Neural cell (in vitro differentiated cells): ENCODE measurements at regions not wholly inside any gene's neighbourhood (a gene's known extent, or its start where the extent isn't known, plus 50 kb on each side); places are given as distances from the start of the nearest gene placed in this dataset.

Experiments
- H2AFZ ChIP-seq: fragments of 200-600, 300-800 bp; sonication (generic), shearing (Covaris generic); 2 replicates; pipeline ENCODE4 v1.6.0; 2014; ENCODE audit warnings: low read depth, mild to moderate bottlenecking, antibody characterized with exemption, low read length, moderate library complexity
- H3F3A ChIP-seq: fragments of 200-600 bp; shearing (Covaris generic); 2 replicates; pipeline ENCODE4 v1.6.1; 2016; ENCODE audit warnings: mild to moderate bottlenecking, moderate library complexity, mixed read lengths, antibody characterized with exemption, low read length; ENCODE audit not compliant: insufficient read depth, poor library complexity, severe bottlenecking
- H3K27ac ChIP-seq: fragments of 200-600, 300-800 bp; sonication (generic), shearing (Covaris generic); 2 replicates; pipeline ENCODE4 v1.5.1; 2014; ENCODE audit warnings: mild to moderate bottlenecking, low read length, moderate library complexity
- H3K27me3 ChIP-seq: fragments of 300-800, 200-600 bp; sonication (generic), shearing (Covaris generic); 2 replicates; pipeline ENCODE4 v1.6.0; 2014; ENCODE audit warnings: mild to moderate bottlenecking, low read depth, low read length, moderate library complexity; ENCODE audit not compliant: insufficient read depth
- H3K36me3 ChIP-seq: fragments of 300-800, 200-600 bp; sonication (generic), shearing (Covaris generic); 2 replicates; pipeline ENCODE4 v1.5.1; 2014; ENCODE audit warnings: mild to moderate bottlenecking, antibody characterized with exemption, low read length, moderate library complexity; ENCODE audit not compliant: insufficient read depth
- H3K4me2 ChIP-seq: fragments of 300-800, 200-600 bp; sonication (generic), shearing (Covaris generic); 2 replicates; pipeline ENCODE4 v1.6.0; 2014; ENCODE audit warnings: mild to moderate bottlenecking, low read length
- H3K4me3 ChIP-seq: fragments of 300-800, 200-600 bp; sonication (generic), shearing (Covaris generic); 2 replicates; pipeline ENCODE4 v1.5.1; 2014; ENCODE audit warnings: mild to moderate bottlenecking, low read length, moderate library complexity
- H3K79me2 ChIP-seq: fragments of 200-600 bp; shearing (Covaris generic); replicated peaks from 2 replicates; pipeline ENCODE4 v1.6.0; 2014; ENCODE audit warnings: mild to moderate bottlenecking, low read length, moderate library complexity; ENCODE audit not compliant: insufficient read depth
- H3K9ac ChIP-seq: fragments of 300-800, 200-600 bp; sonication (generic), shearing (Covaris generic); 2 replicates; pipeline ENCODE4 v1.6.1; 2016; ENCODE audit warnings: mild to moderate bottlenecking, low read length, mixed read lengths
- H3K9me2 ChIP-seq: fragments of 200-600 bp; shearing (Covaris generic); 2 replicates; pipeline ENCODE4 v1.6.1; 2016; ENCODE audit warnings: mild to moderate bottlenecking, low read length, mixed read lengths; ENCODE audit not compliant: insufficient read depth
- H3K9me3 ChIP-seq: fragments of 200-600, 300-800 bp; sonication (generic), shearing (Covaris generic); 2 replicates; pipeline ENCODE4 v1.6.1; 2016; ENCODE audit warnings: mild to moderate bottlenecking, mixed run types, low read length, moderate library complexity, mixed read lengths
- H4K20me1 ChIP-seq: fragments of 200-600 bp; shearing (Covaris generic); 2 replicates; pipeline ENCODE4 v1.6.1; 2016; ENCODE audit warnings: mild to moderate bottlenecking, mixed run types; ENCODE audit not compliant: insufficient read depth
- EP300 ChIP-seq: fragments of 450-650 bp; conservative IDR thresholded peaks from 2 replicates; pipeline ENCODE4 v1.6.1; 2014; ENCODE audit warnings: antibody characterized with exemption, mild to moderate bottlenecking, moderate library complexity; ENCODE audit not compliant: poor library complexity, severe bottlenecking
- EZH2 ChIP-seq: fragments of 200-600, 300-800 bp; shearing (Covaris generic), sonication (generic); IDR thresholded peaks from 2 replicates; pipeline ENCODE4 v1.6.1; 2014; ENCODE audit warnings: antibody characterized with exemption, low read length, borderline replicate concordance, mild to moderate bottlenecking; ENCODE audit not compliant: insufficient read depth, poor library complexity, severe bottlenecking
- MXI1 ChIP-seq: fragments of 450-650 bp; conservative IDR thresholded peaks from 2 replicates; pipeline ENCODE4 v1.6.1; 2014; ENCODE audit warnings: antibody characterized with exemption, mild to moderate bottlenecking; ENCODE audit not compliant: poor library complexity, severe bottlenecking
- POLR2AphosphoS5 ChIP-seq: IDR thresholded peaks from 2 replicates; pipeline ENCODE4 v1.6.1; 2012
- RAD21 ChIP-seq: fragments of 450-650 bp; conservative IDR thresholded peaks from 2 replicates; pipeline ENCODE4 v1.6.1; 2014; ENCODE audit warnings: antibody characterized with exemption, mild to moderate bottlenecking, moderate library complexity
- SMC3 ChIP-seq: fragments of 450-650 bp; conservative IDR thresholded peaks from 2 replicates; pipeline ENCODE4 v1.6.1; 2014; ENCODE audit warnings: antibody characterized with exemption, mild to moderate bottlenecking, moderate library complexity; ENCODE audit not compliant: poor library complexity
- TAF1 ChIP-seq: IDR thresholded peaks from 2 replicates; pipeline ENCODE4 v1.6.1; 2012; ENCODE audit warnings: low read depth
- TF ChIP-seq, protein P1 (sequence below): fragments of 450-650 bp; IDR thresholded peaks from 2 replicates; pipeline ENCODE4 v1.5.1; 2014; ENCODE audit warnings: antibody characterized with exemption, mild to moderate bottlenecking, moderate library complexity; ENCODE audit not compliant: poor library complexity, severe bottlenecking
- TF ChIP-seq, protein P2 (sequence below): IDR thresholded peaks from 2 replicates; pipeline ENCODE4 v1.6.1; 2012; ENCODE audit warnings: borderline replicate concordance

DNA sequence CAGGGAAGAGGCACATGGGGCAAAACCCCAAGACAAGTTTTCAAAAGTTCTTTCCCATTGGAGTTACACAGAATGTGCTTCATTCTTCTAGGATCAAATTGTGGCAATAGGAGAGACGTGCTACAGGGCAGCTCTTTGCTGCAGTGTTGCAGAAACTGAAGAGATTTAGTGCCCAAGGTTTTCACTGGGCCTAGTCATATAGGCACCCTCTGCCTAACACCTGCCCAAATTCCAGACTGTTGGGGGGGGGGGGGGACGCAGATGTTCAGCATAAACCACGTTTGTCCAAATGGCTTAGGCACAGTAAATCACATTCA, 346.8 kb upstream of the ZNF717 start:
- no peaks in the 10 kb centered on the region for H3K9me2 ChIP-seq

DNA sequence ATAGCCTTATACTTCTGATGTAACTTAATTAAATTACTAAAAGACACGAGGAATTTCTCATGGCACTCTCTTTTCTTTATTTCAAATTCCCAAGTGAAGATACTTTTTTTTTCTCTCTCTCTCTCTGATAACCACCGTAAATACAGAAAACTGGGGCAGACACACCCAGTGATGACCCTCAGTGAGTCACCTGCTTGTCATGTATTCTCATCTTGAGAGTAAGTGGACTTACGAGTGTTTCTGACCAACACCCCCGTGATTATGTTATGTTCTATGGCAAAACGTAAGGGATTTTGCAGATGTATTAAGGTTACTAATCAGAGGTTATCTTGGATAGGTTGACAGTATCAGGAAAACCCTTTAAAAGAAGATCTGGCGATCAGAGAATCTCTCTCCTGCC, 348.8 kb upstream of the ZNF717 start:
- H3K27me3 ChIP-seq: no peaks in the 10 kb centered on the region
- H4K20me1 ChIP-seq: no peaks in the 10 kb centered on the region
- H3K36me3 ChIP-seq: no peaks in the 10 kb centered on the region
- TF ChIP-seq TAF1 (no peak), SMC3 (no peak), EP300 (no peak), MXI1 (no peak), EZH2 (no peak)
- TF ChIP-seq, protein P1, sequence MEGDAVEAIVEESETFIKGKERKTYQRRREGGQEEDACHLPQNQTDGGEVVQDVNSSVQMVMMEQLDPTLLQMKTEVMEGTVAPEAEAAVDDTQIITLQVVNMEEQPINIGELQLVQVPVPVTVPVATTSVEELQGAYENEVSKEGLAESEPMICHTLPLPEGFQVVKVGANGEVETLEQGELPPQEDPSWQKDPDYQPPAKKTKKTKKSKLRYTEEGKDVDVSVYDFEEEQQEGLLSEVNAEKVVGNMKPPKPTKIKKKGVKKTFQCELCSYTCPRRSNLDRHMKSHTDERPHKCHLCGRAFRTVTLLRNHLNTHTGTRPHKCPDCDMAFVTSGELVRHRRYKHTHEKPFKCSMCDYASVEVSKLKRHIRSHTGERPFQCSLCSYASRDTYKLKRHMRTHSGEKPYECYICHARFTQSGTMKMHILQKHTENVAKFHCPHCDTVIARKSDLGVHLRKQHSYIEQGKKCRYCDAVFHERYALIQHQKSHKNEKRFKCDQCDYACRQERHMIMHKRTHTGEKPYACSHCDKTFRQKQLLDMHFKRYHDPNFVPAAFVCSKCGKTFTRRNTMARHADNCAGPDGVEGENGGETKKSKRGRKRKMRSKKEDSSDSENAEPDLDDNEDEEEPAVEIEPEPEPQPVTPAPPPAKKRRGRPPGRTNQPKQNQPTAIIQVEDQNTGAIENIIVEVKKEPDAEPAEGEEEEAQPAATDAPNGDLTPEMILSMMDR: no peak
- no peaks in the 10 kb centered on the region for H3K9me3 ChIP-seq
- H2AFZ ChIP-seq: no peak overlapping the region
- H3F3A ChIP-seq: no peaks in the 10 kb centered on the region
- H3K79me2 ChIP-seq: no peaks in the 10 kb centered on the region
- no peak overlapping the region for H3K4me3 ChIP-seq
- H3K4me2 ChIP-seq: no peak overlapping the region
- no peaks in the 10 kb centered on the region for H3K9me2 ChIP-seq
- no peak overlapping the region for H3K9ac ChIP-seq
- H3K27ac ChIP-seq: no peak overlapping the region

More for the DNA sequence above, 346.8 kb upstream of the ZNF717 start:
- Histone ChIP-seq H4K20me1 (no peaks in the 10 kb centered on the region), H3K4me3 (no peak overlapping the region), H3K4me2 (no peak overlapping the region), H3K9ac (no peak overlapping the region), H3K27me3 (no peaks in the 10 kb centered on the region), H3K36me3 (no peaks in the 10 kb centered on the region), H2AFZ (no peak overlapping the region), H3K79me2 (no peaks in the 10 kb centered on the region), H3K27ac (no peak overlapping the region), H3F3A (no peaks in the 10 kb centered on the region), H3K9me3 (no peaks in the 10 kb centered on the region)
- TF ChIP-seq, protein P2, sequence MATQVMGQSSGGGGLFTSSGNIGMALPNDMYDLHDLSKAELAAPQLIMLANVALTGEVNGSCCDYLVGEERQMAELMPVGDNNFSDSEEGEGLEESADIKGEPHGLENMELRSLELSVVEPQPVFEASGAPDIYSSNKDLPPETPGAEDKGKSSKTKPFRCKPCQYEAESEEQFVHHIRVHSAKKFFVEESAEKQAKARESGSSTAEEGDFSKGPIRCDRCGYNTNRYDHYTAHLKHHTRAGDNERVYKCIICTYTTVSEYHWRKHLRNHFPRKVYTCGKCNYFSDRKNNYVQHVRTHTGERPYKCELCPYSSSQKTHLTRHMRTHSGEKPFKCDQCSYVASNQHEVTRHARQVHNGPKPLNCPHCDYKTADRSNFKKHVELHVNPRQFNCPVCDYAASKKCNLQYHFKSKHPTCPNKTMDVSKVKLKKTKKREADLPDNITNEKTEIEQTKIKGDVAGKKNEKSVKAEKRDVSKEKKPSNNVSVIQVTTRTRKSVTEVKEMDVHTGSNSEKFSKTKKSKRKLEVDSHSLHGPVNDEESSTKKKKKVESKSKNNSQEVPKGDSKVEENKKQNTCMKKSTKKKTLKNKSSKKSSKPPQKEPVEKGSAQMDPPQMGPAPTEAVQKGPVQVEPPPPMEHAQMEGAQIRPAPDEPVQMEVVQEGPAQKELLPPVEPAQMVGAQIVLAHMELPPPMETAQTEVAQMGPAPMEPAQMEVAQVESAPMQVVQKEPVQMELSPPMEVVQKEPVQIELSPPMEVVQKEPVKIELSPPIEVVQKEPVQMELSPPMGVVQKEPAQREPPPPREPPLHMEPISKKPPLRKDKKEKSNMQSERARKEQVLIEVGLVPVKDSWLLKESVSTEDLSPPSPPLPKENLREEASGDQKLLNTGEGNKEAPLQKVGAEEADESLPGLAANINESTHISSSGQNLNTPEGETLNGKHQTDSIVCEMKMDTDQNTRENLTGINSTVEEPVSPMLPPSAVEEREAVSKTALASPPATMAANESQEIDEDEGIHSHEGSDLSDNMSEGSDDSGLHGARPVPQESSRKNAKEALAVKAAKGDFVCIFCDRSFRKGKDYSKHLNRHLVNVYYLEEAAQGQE: no peak
- no peak for TF ChIP-seq TAF1
- no peak for TF ChIP-seq EZH2
- TF ChIP-seq POLR2AphosphoS5: no peak
- no peak for TF ChIP-seq EP300
- TF ChIP-seq RAD21: no peak
- no peak for TF ChIP-seq MXI1
- no peak for TF ChIP-seq SMC3
- TF ChIP-seq, protein P1: no peak
